ENCODE measurements at regions not wholly inside any gene's neighbourhood (a gene's known extent, or its start where the extent isn't known, plus 50 kb on each side); places are given as distances from the start of the nearest gene placed in this dataset.
"Not testable (repeated sequence)": the region's sequence is repeated elsewhere in the genome, so short reads cannot be mapped to it uniquely, and the experiment has no call there.

GRCh38 chr4:12562021-12562420 is 922.1 kb downstream of the RAB28 start:
- no peak for DNase-seq

GRCh38 chr4:12555011-12555410 is 929.1 kb downstream of the RAB28 start:
- no peak for DNase-seq

GRCh38 chr4:12548678-12549077 is 935.5 kb downstream of the RAB28 start:
- no peak for DNase-seq

- no peak for DNase-seq
These were observed 938.3 kb downstream of the RAB28 start for GRCh38 chr4:12545812-12546211.

GRCh38 chr4:12538162-12538561 is 946.0 kb downstream of the RAB28 start:
- no peak for DNase-seq

- DNase-seq = no peak
These were observed 949.5 kb downstream of the RAB28 start for GRCh38 chr4:12534684-12535083.

GRCh38 chr4:12519426-12519825 is 964.7 kb downstream of the RAB28 start:
- no peak for DNase-seq

- DNase-seq = no peak
These were observed 976.2 kb downstream of the RAB28 start for GRCh38 chr4:12507868-12508481.

- no peak for DNase-seq
These were observed 983.7 kb downstream of the RAB28 start for GRCh38 chr4:12500409-12500808.

- no peak for DNase-seq
These were observed 984.4 kb downstream of the RAB28 start for GRCh38 chr4:12499693-12500092.

- DNase-seq = no peak
These were observed 988.9 kb downstream of the RAB28 start for GRCh38 chr4:12495211-12495610.

- no peak for DNase-seq
These were observed 991.3 kb downstream of the RAB28 start for GRCh38 chr4:12492730-12493393.

- no peak for DNase-seq
These were observed 995.5 kb downstream of the RAB28 start for GRCh38 chr4:12488672-12489071.

- DNase-seq = no peak
These were observed 997.1 kb downstream of the RAB28 start for GRCh38 chr4:12487000-12487399.

GRCh38 chr4:12472087-12472486 is 1012.1 kb downstream of the RAB28 start:
- DNase-seq = no peak

GRCh38 chr4:12471193-12471592 is 1012.9 kb downstream of the RAB28 start:
- no peak for DNase-seq

GRCh38 chr4:12461576-12461975 is 1022.6 kb downstream of the RAB28 start:
- not testable (repeated sequence) for DNase-seq

GRCh38 chr4:12459126-12459525 is 1025.0 kb downstream of the RAB28 start:
- DNase-seq = no peak

GRCh38 chr4:12458621-12459020 is 1025.5 kb downstream of the RAB28 start:
- DNase-seq = no peak

GRCh38 chr4:12452291-12452690 is 1023.6 kb upstream of the HS3ST1 start:
- no peak for DNase-seq

- DNase-seq = no peak
These were observed 1018.8 kb upstream of the HS3ST1 start for GRCh38 chr4:12447451-12447850.

GRCh38 chr4:12446657-12447185 is 1018.0 kb upstream of the HS3ST1 start:
- DNase-seq = no peak

- no peak for DNase-seq
These were observed 1017.6 kb upstream of the HS3ST1 start for GRCh38 chr4:12446256-12446655.

- DNase-seq = no peak
These were observed 1017.1 kb upstream of the HS3ST1 start for GRCh38 chr4:12445711-12446235.
